ENCODE measurements at regions not wholly inside any gene's neighbourhood (a gene's known extent, or its start where the extent isn't known, plus 50 kb on each side); places are given as distances from the start of the nearest gene placed in this dataset.

GRCh38 chr4:132284910-132285426, 864.1 kb upstream of the PCDH10 start:
- no peak for DNase-seq (ENCODE audit: low spot score)
- H3K27me3 Mint-ChIP-seq (ENCODE audit: low read depth): peaks cover 4% of the 10 kb centered on the region
- TF ChIP-seq CTCF (IDR thresholded peaks at IDR 0.05): no peak
- H3K36me3 Mint-ChIP-seq (ENCODE audit: low read depth): no peaks in the 10 kb centered on the region
- no peak overlapping the region for H3K27ac Mint-ChIP-seq (ENCODE audit: unreplicated experiment)
- no peaks in the 10 kb centered on the region for H3K4me1 Mint-ChIP-seq (ENCODE audit: low read depth)
- no peak overlapping the region for H3K4me3 Mint-ChIP-seq (ENCODE audit: unreplicated experiment)
- peaks cover 3% of the 10 kb centered on the region for H3K9me3 Mint-ChIP-seq (ENCODE audit: low read depth)

- Mint-ChIP-seq H3K36me3 (ENCODE audit: low read depth) (no peaks in the 10 kb centered on the region), H3K27me3 (ENCODE audit: low read depth) (no peaks in the 10 kb centered on the region), H3K9me3 (ENCODE audit: low read depth) (no peaks in the 10 kb centered on the region), H3K4me1 (ENCODE audit: low read depth) (no peaks in the 10 kb centered on the region), H3K27ac (ENCODE audit: unreplicated experiment) (no peak overlapping the region), H3K4me3 (ENCODE audit: unreplicated experiment) (no peak overlapping the region)
- no peak for DNase-seq (ENCODE audit: low spot score)
- TF ChIP-seq CTCF (IDR thresholded peaks at IDR 0.05): no peak
Measured at GRCh38 chr4:132297346-132297745, 851.7 kb upstream of the PCDH10 start.

GRCh38 chr4:132299841-132300240, 849.3 kb upstream of the PCDH10 start:
- TF ChIP-seq CTCF (IDR thresholded peaks at IDR 0.05): no peak
- Mint-ChIP-seq H3K36me3 (ENCODE audit: low read depth) (no peaks in the 10 kb centered on the region), H3K4me1 (ENCODE audit: low read depth) (no peaks in the 10 kb centered on the region), H3K27me3 (ENCODE audit: low read depth) (peaks cover 4% of the 10 kb centered on the region), H3K9me3 (ENCODE audit: low read depth) (no peaks in the 10 kb centered on the region), H3K4me3 (ENCODE audit: unreplicated experiment) (no peak overlapping the region), H3K27ac (ENCODE audit: unreplicated experiment) (no peak overlapping the region)
- no peak for DNase-seq (ENCODE audit: low spot score)

DNA sequence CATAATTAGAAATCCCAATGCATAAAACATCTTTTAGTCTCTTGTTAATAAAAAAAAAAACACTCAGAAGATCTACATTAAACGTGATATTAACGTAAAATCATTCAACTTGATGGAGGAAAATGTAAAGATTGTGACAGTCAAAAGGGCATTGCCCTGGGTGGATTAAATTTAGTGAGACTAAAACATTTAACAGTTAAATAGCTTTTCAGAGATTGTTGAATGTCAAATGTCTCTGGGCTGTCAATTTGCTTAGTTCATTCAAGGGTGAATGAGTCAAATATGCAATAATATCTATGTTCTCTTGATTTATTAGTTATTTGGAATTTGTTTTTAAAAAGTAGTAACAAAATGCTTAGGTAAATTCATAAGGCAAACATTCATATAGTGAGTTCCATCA, 836.6 kb upstream of the PCDH10 start:
- DNase-seq (ENCODE audit: low spot score): no peak
- no peaks in the 10 kb centered on the region for H3K4me1 Mint-ChIP-seq (ENCODE audit: low read depth)
- H3K9me3 Mint-ChIP-seq (ENCODE audit: low read depth): peaks cover 3% of the 10 kb centered on the region
- TF ChIP-seq CTCF (IDR thresholded peaks at IDR 0.05): no peak
- no peak overlapping the region for H3K4me3 Mint-ChIP-seq (ENCODE audit: unreplicated experiment)
- no peaks in the 10 kb centered on the region for H3K36me3 Mint-ChIP-seq (ENCODE audit: low read depth)
- H3K27me3 Mint-ChIP-seq (ENCODE audit: low read depth): no peaks in the 10 kb centered on the region
- H3K27ac Mint-ChIP-seq (ENCODE audit: unreplicated experiment): no peak overlapping the region

- H3K4me1 Mint-ChIP-seq (ENCODE audit: low read depth): no peaks in the 10 kb centered on the region
- DNase-seq (ENCODE audit: low spot score): no peak
- H3K36me3 Mint-ChIP-seq (ENCODE audit: low read depth): no peaks in the 10 kb centered on the region
- no peak overlapping the region for H3K4me3 Mint-ChIP-seq (ENCODE audit: unreplicated experiment)
- H3K27ac Mint-ChIP-seq (ENCODE audit: unreplicated experiment): no peak overlapping the region
- no peaks in the 10 kb centered on the region for H3K9me3 Mint-ChIP-seq (ENCODE audit: low read depth)
- TF ChIP-seq CTCF (IDR thresholded peaks at IDR 0.05): no peak
- no peaks in the 10 kb centered on the region for H3K27me3 Mint-ChIP-seq (ENCODE audit: low read depth)
Measured at GRCh38 chr4:132313852-132314251, 835.2 kb upstream of the PCDH10 start.
